SK-MEL-5 (cell line): ENCODE measurements at regions not wholly inside any gene's neighbourhood (a gene's known extent, or its start where the extent isn't known, plus 50 kb on each side); places are given as distances from the start of the nearest gene placed in this dataset.
A peak's percentile ranks its signal among the peaks of the same experiment; 100 is the strongest.

Experiments used
- DNase-seq: peaks from one replicate; pipeline ENCODE4 v3.0.0-alpha.2; 2016; ENCODE audit warnings: low read depth, low spot score
- in situ Hi-C: cut with HindIII; loops from 2 replicates; pipeline ENCODE4 v1.10.0; 2016; ENCODE audit warnings: low sequenced_read_pairs, high pct_unique_total_duplicates, low pct_unique_long_range_greater_than_20kb

- in situ Hi-C loops = no loop called here
These were observed 279.6 kb upstream of the PEX5L start for GRCh38 chr3:180316321-180316720.

GRCh38 chr3:180319461-180319860 is 282.5 kb upstream of the TTC14 start:
- DNase-seq = no peak
- in situ Hi-C loops = no loop called here

More at GRCh38 chr3:180316321-180316720, 279.6 kb upstream of the PEX5L start:
- no peak for DNase-seq

- in situ Hi-C loops = no loop called here
These were observed 281.3 kb upstream of the TTC14 start for GRCh38 chr3:180320631-180321030.

GRCh38 chr3:180321534-180321933 is 280.4 kb upstream of the TTC14 start:
- in situ Hi-C loops = no loop called here
- no peak for DNase-seq

More at GRCh38 chr3:180320631-180321030, 281.3 kb upstream of the TTC14 start:
- DNase-seq = no peak

- no peak for DNase-seq
- in situ Hi-C loops = no loop called here
These were observed 279.1 kb upstream of the TTC14 start for GRCh38 chr3:180322829-180323228.

GRCh38 chr3:180324791-180325190 is 277.2 kb upstream of the TTC14 start:
- in situ Hi-C loops = no loop called here
- no peak for DNase-seq

- in situ Hi-C loops = no loop called here
- no peak for DNase-seq
These were observed 276.4 kb upstream of the TTC14 start for GRCh38 chr3:180325533-180325932.

GRCh38 chr3:180325958-180326357 is 276.0 kb upstream of the TTC14 start:
- no peak for DNase-seq
- in situ Hi-C loops = no loop called here

- in situ Hi-C loops = no loop called here
These were observed 272.8 kb upstream of the TTC14 start for GRCh38 chr3:180329187-180329586.

GRCh38 chr3:180329847-180330246 is 272.1 kb upstream of the TTC14 start:
- DNase-seq = no peak
- in situ Hi-C loops = no loop called here

More at GRCh38 chr3:180329187-180329586, 272.8 kb upstream of the TTC14 start:
- peak; percentile 19 for DNase-seq

GRCh38 chr3:180330440-180330839 is 271.5 kb upstream of the TTC14 start:
- in situ Hi-C loops = no loop called here
- DNase-seq = no peak

GRCh38 chr3:180332608-180333007 is 269.4 kb upstream of the TTC14 start:
- in situ Hi-C loops = no loop called here
- DNase-seq = no peak

- no peak for DNase-seq
- in situ Hi-C loops = no loop called here
These were observed 266.9 kb upstream of the TTC14 start for GRCh38 chr3:180335050-180335449.

GRCh38 chr3:180340395-180340794 is 261.6 kb upstream of the TTC14 start:
- in situ Hi-C loops = no loop called here
- DNase-seq = no peak

- peak; percentile 97 for DNase-seq
- in situ Hi-C loops = no loop called here
These were observed 260.4 kb upstream of the TTC14 start for GRCh38 chr3:180341516-180341915.

GRCh38 chr3:180351601-180352000 is 250.4 kb upstream of the TTC14 start:
- DNase-seq = no peak
- in situ Hi-C loops = no loop called here

GRCh38 chr3:180352261-180352660 is 249.7 kb upstream of the TTC14 start:
- in situ Hi-C loops = no loop called here

GRCh38 chr3:180354214-180354613 is 247.7 kb upstream of the TTC14 start:
- in situ Hi-C loops = no loop called here
- DNase-seq = no peak

More at GRCh38 chr3:180352261-180352660, 249.7 kb upstream of the TTC14 start:
- no peak for DNase-seq

GRCh38 chr3:180358179-180358578 is 243.8 kb upstream of the TTC14 start:
- in situ Hi-C loops = no loop called here
- no peak for DNase-seq
